H9 (cell line): ENCODE measurements at regions not wholly inside any gene's neighbourhood (a gene's known extent, or its start where the extent isn't known, plus 50 kb on each side); places are given as distances from the start of the nearest gene placed in this dataset.

ENCODE experiments used
- DNase-seq: peaks from one replicate; pipeline ENCODE4 v3.0.0-alpha.2; 2017
- H2AFZ ChIP-seq: one replicate; pipeline ENCODE4 v1.6.1; 2013; ENCODE audit warnings: mild to moderate bottlenecking, low read length, control low read depth, moderate library complexity
- H2AK5ac ChIP-seq: 2 replicates; pipeline ENCODE4 v1.6.1; 2013; ENCODE audit warnings: low read length, control low read depth, mixed read lengths; ENCODE audit not compliant: insufficient read length
- H2BK120ac ChIP-seq: one replicate; pipeline ENCODE4 v1.6.1; 2013; ENCODE audit warnings: low read depth, mild to moderate bottlenecking, low read length, control low read depth, inconsistent platforms; ENCODE audit not compliant: poor library complexity, severe bottlenecking
- H2BK12ac ChIP-seq: 2 replicates; pipeline ENCODE4 v1.6.1; 2013; ENCODE audit warnings: low read length, control low read depth, mixed read lengths, low read depth; ENCODE audit not compliant: insufficient read length
- H2BK15ac ChIP-seq: 2 replicates; pipeline ENCODE4 v1.6.1; 2013; ENCODE audit warnings: low read depth, low read length, control low read depth
- H2BK20ac ChIP-seq: one replicate; pipeline ENCODE4 v1.6.1; 2013; ENCODE audit warnings: low read depth, mild to moderate bottlenecking, low read length, control low read depth, inconsistent platforms; ENCODE audit not compliant: poor library complexity, severe bottlenecking
- H2BK5ac ChIP-seq: 2 replicates; pipeline ENCODE4 v1.6.1; 2013; ENCODE audit warnings: low read length, control low read depth, mixed read lengths; ENCODE audit not compliant: insufficient read length
- H3K14ac ChIP-seq: 2 replicates; pipeline ENCODE4 v1.6.1; 2013; ENCODE audit warnings: low read length, control low read depth; ENCODE audit not compliant: insufficient read depth
- H3K18ac ChIP-seq: 2 replicates; pipeline ENCODE4 v1.6.1; 2013; ENCODE audit warnings: low read depth, mild to moderate bottlenecking, mixed read lengths, low read length, control low read depth; ENCODE audit not compliant: insufficient read length
- H3K23ac ChIP-seq: 2 replicates; pipeline ENCODE4 v1.6.1; 2013; ENCODE audit warnings: low read length, control low read depth, mixed read lengths, low read depth; ENCODE audit not compliant: insufficient read length
- H3K23me2 ChIP-seq: 2 replicates; pipeline ENCODE4 v1.6.1; 2013; ENCODE audit warnings: low read depth, mild to moderate bottlenecking, mixed read lengths, low read length, control low read depth; ENCODE audit not compliant: insufficient read length, poor library complexity, severe bottlenecking
- H3K27ac ChIP-seq: 2 replicates; pipeline ENCODE4 v1.5.1; 2013; ENCODE audit warnings: low read length, control low read depth, mixed read lengths, low read depth; ENCODE audit not compliant: insufficient read length
- H3K27me3 ChIP-seq: 2 replicates; pipeline ENCODE4 v1.6.1; 2013; ENCODE audit warnings: low read length, control low read depth, inconsistent platforms; ENCODE audit not compliant: insufficient read depth
- H3K4ac ChIP-seq: 2 replicates; pipeline ENCODE4 v1.6.1; 2013; ENCODE audit warnings: low read depth, mild to moderate bottlenecking, control low read depth, inconsistent platforms, low read length, moderate library complexity
- H3K4me1 ChIP-seq: 2 replicates; pipeline ENCODE4 v1.6.1; 2013; ENCODE audit warnings: low read length, control low read depth, inconsistent platforms; ENCODE audit not compliant: insufficient read depth
- H3K4me2 ChIP-seq: 2 replicates; pipeline ENCODE4 v1.6.1; 2013; ENCODE audit warnings: low read length, control low read depth, mixed read lengths; ENCODE audit not compliant: insufficient read length, insufficient read depth
- H3K56ac ChIP-seq: 2 replicates; pipeline ENCODE4 v1.6.1; 2013; ENCODE audit warnings: low read depth, mild to moderate bottlenecking, mixed read lengths, low read length, control low read depth; ENCODE audit not compliant: insufficient read length
- H3K79me1 ChIP-seq: 2 replicates; pipeline ENCODE4 v1.6.1; 2013; ENCODE audit warnings: low read depth, mild to moderate bottlenecking, moderate library complexity, low read length, control low read depth, inconsistent platforms; ENCODE audit not compliant: insufficient read depth, poor library complexity, severe bottlenecking
- H3K79me2 ChIP-seq: 2 replicates; pipeline ENCODE4 v1.6.1; 2013; ENCODE audit warnings: low read length, control low read depth, inconsistent platforms; ENCODE audit not compliant: insufficient read depth
- H3K9ac ChIP-seq: 2 replicates; pipeline ENCODE4 v1.6.1; 2013; ENCODE audit warnings: low read length, control low read depth, mixed read lengths; ENCODE audit not compliant: insufficient read length; ENCODE audit errors: extremely low read depth
- H3K9me3 ChIP-seq: one replicate; pipeline ENCODE4 v1.6.1; 2013; ENCODE audit warnings: low read depth, low read length, inconsistent platforms; ENCODE audit not compliant: control insufficient read depth
- H3T11ph ChIP-seq: one replicate; pipeline ENCODE4 v1.6.1; 2013; ENCODE audit warnings: mild to moderate bottlenecking, low read length, control low read depth, inconsistent platforms
- H4K20me1 ChIP-seq: one replicate; pipeline ENCODE4 v1.6.1; 2013; ENCODE audit not compliant: control insufficient read depth, insufficient read length, insufficient read depth
- H4K5ac ChIP-seq: 2 replicates; pipeline ENCODE4 v1.6.1; 2013; ENCODE audit warnings: low read depth, mild to moderate bottlenecking, mixed read lengths, low read length, control low read depth; ENCODE audit not compliant: insufficient read length
- H4K8ac ChIP-seq: replicated peaks from 2 replicates; pipeline ENCODE4 v1.6.1; 2013; ENCODE audit warnings: low read length, control low read depth, mixed read lengths, low read depth; ENCODE audit not compliant: insufficient read length
- H4K91ac ChIP-seq: 2 replicates; pipeline ENCODE4 v1.6.1; 2013; ENCODE audit warnings: low read depth, mild to moderate bottlenecking, moderate library complexity, mixed read lengths, low read length, control low read depth; ENCODE audit not compliant: insufficient read length
- H3K27ac Mint-ChIP-seq, 3 experiments: 2 replicates in 2 of 3; 3 replicates in 1 of 3; pipeline ENCODE4 v1.8.0; 2020 to 2021; ENCODE audit warnings: mixed read lengths in 3 of 3, mild to moderate bottlenecking in 1 of 3, moderate library complexity in 1 of 3
- H3K27me3 Mint-ChIP-seq: 2 replicates; pipeline ENCODE4 v1.8.0; 2021; ENCODE audit warnings: low read depth, mild to moderate bottlenecking, moderate library complexity, mixed read lengths
- H3K36me3 Mint-ChIP-seq, 3 experiments: 2 replicates in 2 of 3; 3 replicates in 1 of 3; pipeline ENCODE4 v1.8.0; 2020 to 2021; ENCODE audit warnings: low read depth in 3 of 3, mixed read lengths in 3 of 3; ENCODE audit not compliant: insufficient read depth in 1 of 3
- H3K4me1 Mint-ChIP-seq, 2 experiments: 2 replicates each; pipeline ENCODE4 v1.8.0; 2020; ENCODE audit warnings: mixed read lengths in 2 of 2
- H3K4me3 Mint-ChIP-seq, 2 experiments: 2 replicates in 1 of 2; 3 replicates in 1 of 2; pipeline ENCODE4 v1.8.0; 2020 to 2021; ENCODE audit warnings: mild to moderate bottlenecking in 2 of 2, mixed read lengths in 2 of 2, moderate library complexity in 1 of 2
- H3K9me3 Mint-ChIP-seq, 2 experiments: 2 replicates in 1 of 2; 3 replicates in 1 of 2; pipeline ENCODE4 v1.8.0; 2020; ENCODE audit warnings: mild to moderate bottlenecking in 2 of 2, mixed read lengths in 2 of 2, moderate library complexity in 1 of 2
- TF ChIP-seq, protein P1 (sequence below): fragments of 200-600 bp; sonication (generic); conservative IDR thresholded peaks from 3 replicates; pipeline ENCODE4 v1.8.0; 2021; ENCODE audit warnings: antibody characterized with exemption, mild to moderate bottlenecking

DNA sequence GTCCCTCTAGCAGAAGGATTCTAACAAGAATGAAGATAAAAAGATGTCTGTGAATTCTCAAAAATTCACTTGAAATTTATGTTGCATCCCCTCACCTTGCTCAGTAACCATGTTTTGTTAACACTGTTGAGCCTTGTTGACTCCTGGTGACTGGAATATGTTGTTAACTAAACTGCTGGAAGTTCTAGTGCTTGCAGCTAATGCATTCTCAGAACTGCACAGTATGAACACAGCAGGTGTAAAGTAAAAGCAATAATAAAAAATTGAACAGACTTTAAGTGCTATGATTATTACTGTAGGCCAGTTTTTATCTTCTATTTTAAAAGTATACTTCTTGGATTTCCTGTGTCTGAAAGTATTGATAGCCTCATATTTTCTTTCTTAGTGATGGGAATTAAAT is 388.7 kb upstream of the PTPRD start:
- Histone ChIP-seq H3K18ac (no peak overlapping the region), H2AFZ (no peak overlapping the region), H4K5ac (no peak overlapping the region), H2AK5ac (no peak overlapping the region), H3K4ac (no peak overlapping the region), H3K4me2 (no peak overlapping the region), H2BK5ac (no peak overlapping the region), H2BK120ac (no peak overlapping the region), H3K79me2 (no peaks in the 10 kb centered on the region), H3K23ac (no peak overlapping the region), H2BK12ac (no peak overlapping the region), H4K8ac (no peak overlapping the region), H3K27me3 (no peaks in the 10 kb centered on the region), H3K9me3 (no peaks in the 10 kb centered on the region), H2BK15ac (no peak overlapping the region), H3K9ac (no peak overlapping the region), H4K91ac (no peak overlapping the region), H3K56ac (no peak overlapping the region), H3K23me2 (no peaks in the 10 kb centered on the region), H3K27ac (no peak overlapping the region), H3K14ac (no peak overlapping the region), H4K20me1 (no peaks in the 10 kb centered on the region), H2BK20ac (no peak overlapping the region), H3T11ph (no peak overlapping the region), H3K79me1 (no peaks in the 10 kb centered on the region), H3K4me1 (no peaks in the 10 kb centered on the region)
- H3K9me3 Mint-ChIP-seq, result no peaks in the 10 kb centered on the region
- H3K36me3 Mint-ChIP-seq, result no peaks in the 10 kb centered on the region
- no peaks in the 10 kb centered on the region for H3K27me3 Mint-ChIP-seq
- TF ChIP-seq, protein P1, sequence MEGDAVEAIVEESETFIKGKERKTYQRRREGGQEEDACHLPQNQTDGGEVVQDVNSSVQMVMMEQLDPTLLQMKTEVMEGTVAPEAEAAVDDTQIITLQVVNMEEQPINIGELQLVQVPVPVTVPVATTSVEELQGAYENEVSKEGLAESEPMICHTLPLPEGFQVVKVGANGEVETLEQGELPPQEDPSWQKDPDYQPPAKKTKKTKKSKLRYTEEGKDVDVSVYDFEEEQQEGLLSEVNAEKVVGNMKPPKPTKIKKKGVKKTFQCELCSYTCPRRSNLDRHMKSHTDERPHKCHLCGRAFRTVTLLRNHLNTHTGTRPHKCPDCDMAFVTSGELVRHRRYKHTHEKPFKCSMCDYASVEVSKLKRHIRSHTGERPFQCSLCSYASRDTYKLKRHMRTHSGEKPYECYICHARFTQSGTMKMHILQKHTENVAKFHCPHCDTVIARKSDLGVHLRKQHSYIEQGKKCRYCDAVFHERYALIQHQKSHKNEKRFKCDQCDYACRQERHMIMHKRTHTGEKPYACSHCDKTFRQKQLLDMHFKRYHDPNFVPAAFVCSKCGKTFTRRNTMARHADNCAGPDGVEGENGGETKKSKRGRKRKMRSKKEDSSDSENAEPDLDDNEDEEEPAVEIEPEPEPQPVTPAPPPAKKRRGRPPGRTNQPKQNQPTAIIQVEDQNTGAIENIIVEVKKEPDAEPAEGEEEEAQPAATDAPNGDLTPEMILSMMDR, result no peak
- no peaks in the 10 kb centered on the region for H3K4me1 Mint-ChIP-seq
- DNase-seq, result no peak
- H3K4me3 Mint-ChIP-seq, result no peak overlapping the region
- no peak overlapping the region for H3K27ac Mint-ChIP-seq
